GM23248 (cell line): ENCODE measurements at regions not wholly inside any gene's neighbourhood (a gene's known extent, or its start where the extent isn't known, plus 50 kb on each side); places are given as distances from the start of the nearest gene placed in this dataset.
"Not testable (repeated sequence)": the region's sequence is repeated elsewhere in the genome, so short reads cannot be mapped to it uniquely, and the experiment has no call there.

Source experiments
- DNase-seq: peaks from one replicate; pipeline ENCODE4 v3.0.0-alpha.2; 2015
- H2AFZ ChIP-seq: fragments of 200-600 bp; sonication (generic); 2 replicates; pipeline ENCODE4 v1.6.1; 2016; ENCODE audit warnings: antibody characterized with exemption
- H3F3A ChIP-seq: fragments of 200-600 bp; sonication (generic); 2 replicates; pipeline ENCODE4 v1.6.1; 2016; ENCODE audit warnings: mild to moderate bottlenecking, antibody characterized with exemption, mixed run types; ENCODE audit not compliant: insufficient read depth
- H3K27ac ChIP-seq: fragments of 200-600 bp; sonication (generic); 2 replicates; pipeline ENCODE4 v1.5.1; 2016; ENCODE audit warnings: mild to moderate bottlenecking
- H3K27me3 ChIP-seq: fragments of 200-600 bp; sonication (generic); replicated peaks from 2 replicates; pipeline ENCODE4 v1.6.1; 2016; ENCODE audit warnings: mild to moderate bottlenecking; ENCODE audit not compliant: insufficient read depth
- H3K36me3 ChIP-seq: fragments of 200-600 bp; sonication (generic); 2 replicates; pipeline ENCODE4 v1.6.1; 2016; ENCODE audit warnings: low read depth, mild to moderate bottlenecking
- H3K4me1 ChIP-seq: fragments of 200-600 bp; sonication (generic); 2 replicates; pipeline ENCODE4 v1.6.1; 2016; ENCODE audit warnings: mild to moderate bottlenecking; ENCODE audit not compliant: insufficient read depth
- H3K4me2 ChIP-seq: fragments of 200-600 bp; sonication (generic); one replicate; pipeline ENCODE4 v1.6.1; 2016; ENCODE audit warnings: mild to moderate bottlenecking; ENCODE audit not compliant: unreplicated experiment
- H3K4me3 ChIP-seq: fragments of 200-600 bp; sonication (generic); 2 replicates; pipeline ENCODE4 v1.5.1; 2016; ENCODE audit warnings: mild to moderate bottlenecking
- H3K79me2 ChIP-seq: fragments of 200-600 bp; sonication (generic); 2 replicates; pipeline ENCODE4 v1.6.1; 2016; ENCODE audit warnings: mild to moderate bottlenecking; ENCODE audit not compliant: insufficient read depth
- H3K9ac ChIP-seq: fragments of 200-600 bp; sonication (generic); 2 replicates; pipeline ENCODE4 v1.6.1; 2016; ENCODE audit warnings: mild to moderate bottlenecking
- H3K9me2 ChIP-seq: fragments of 200-600 bp; sonication (generic); 2 replicates; pipeline ENCODE4 v1.6.1; 2016; ENCODE audit warnings: mixed run types, mild to moderate bottlenecking, moderate library complexity; ENCODE audit not compliant: insufficient read depth
- H3K9me3 ChIP-seq: fragments of 200-600 bp; sonication (generic); one replicate; pipeline ENCODE4 v1.6.1; 2017; ENCODE audit warnings: low read depth
- H4K20me1 ChIP-seq: fragments of 200-600 bp; sonication (generic); 2 replicates; pipeline ENCODE4 v1.6.0; 2016; ENCODE audit not compliant: insufficient read depth
- EZH2 ChIP-seq: fragments of 200-600 bp; sonication (generic); IDR thresholded peaks from 2 replicates; pipeline ENCODE4 v1.6.1; 2018; ENCODE audit warnings: antibody characterized with exemption, mild to moderate bottlenecking; ENCODE audit not compliant: insufficient read depth, poor library complexity, severe bottlenecking
- EZH2phosphoT487 ChIP-seq: fragments of 200-600 bp; sonication (generic); IDR thresholded peaks from 2 replicates; pipeline ENCODE4 v1.6.1; 2018; ENCODE audit warnings: antibody characterized with exemption, moderate library complexity, mild to moderate bottlenecking, low read depth; ENCODE audit not compliant: insufficient read depth
- WGBS, 2 experiments: methylation state at CpG; one replicate each; pipeline ENCODE4 v1.1.6; 2015 to 2017; ENCODE audit warnings: low lambda C conversion rate in 2 of 2, low coverage in 1 of 2; ENCODE audit errors: missing lambda C conversion rate in 2 of 2; 5-methylcytosine and 5-hydroxymethylcytosine counted together
- in situ Hi-C: fragments of 300-500 bp; cut with MboI; formaldehyde crosslinking; loops from 2 replicates; pipeline ENCODE4 v1.15.0; 2020

- in situ Hi-C loops, result no loop called here
- Histone ChIP-seq H3K9me2 (no peaks in the 10 kb centered on the region), H4K20me1 (no peaks in the 10 kb centered on the region), H3K27ac (no peak overlapping the region), H2AFZ (no peak overlapping the region), H3K9me3 (peaks cover under 1% of the 10 kb centered on the region), H3F3A (no peaks in the 10 kb centered on the region), H3K36me3 (no peaks in the 10 kb centered on the region), H3K4me3 (no peak overlapping the region), H3K4me1 (no peaks in the 10 kb centered on the region), H3K9ac (no peak overlapping the region), H3K4me2 (no peak overlapping the region), H3K79me2 (no peaks in the 10 kb centered on the region), H3K27me3 (no peaks in the 10 kb centered on the region; the same call in 1 of the 2 replicates)
- TF ChIP-seq EZH2phosphoT487 (no peak), EZH2 (no peak)
- DNase-seq, result no peak
- 82 to 84% methylated on average over 6 of the region's 6 CpGs for WGBS, 2 experiments
Observed at GRCh38 chr10:118926441-118926840, 103.1 kb upstream of the NANOS1 start.

- WGBS, 2 experiments, result 89% methylated on average over 1 of the region's 1 CpG
- Histone ChIP-seq H3K36me3 (no peaks in the 10 kb centered on the region), H3F3A (no peaks in the 10 kb centered on the region), H3K27me3 (no peaks in the 10 kb centered on the region; the same call in 1 of the 2 replicates), H4K20me1 (no peaks in the 10 kb centered on the region), H3K4me3 (no peak overlapping the region), H3K4me1 (no peaks in the 10 kb centered on the region), H3K4me2 (no peak overlapping the region), H3K27ac (no peak overlapping the region), H3K9me3 (peaks cover 3% of the 10 kb centered on the region), H3K9me2 (no peaks in the 10 kb centered on the region), H3K9ac (no peak overlapping the region), H2AFZ (no peak overlapping the region), H3K79me2 (no peaks in the 10 kb centered on the region)
- in situ Hi-C loops, result no loop called here
- no peak for TF ChIP-seq EZH2phosphoT487
- no peak for TF ChIP-seq EZH2
- no peak for DNase-seq
Observed at GRCh38 chr10:118926903-118927302, 102.6 kb upstream of the NANOS1 start.

GRCh38 chr10:118927321-118927720, 102.2 kb upstream of the NANOS1 start:
- in situ Hi-C loops, result no loop called here
- peak; percentile 25 for DNase-seq
- Histone ChIP-seq H3K79me2 (no peaks in the 10 kb centered on the region), H4K20me1 (no peaks in the 10 kb centered on the region), H2AFZ (no peak overlapping the region), H3K27ac (no peak overlapping the region), H3K9me2 (no peaks in the 10 kb centered on the region), H3K4me3 (no peak overlapping the region), H3K27me3 (no peaks in the 10 kb centered on the region), H3K9ac (no peak overlapping the region), H3K36me3 (no peaks in the 10 kb centered on the region), H3K9me3 (peaks cover 3% of the 10 kb centered on the region), H3F3A (no peaks in the 10 kb centered on the region), H3K4me2 (no peak overlapping the region), H3K4me1 (no peaks in the 10 kb centered on the region)
- TF ChIP-seq EZH2phosphoT487, result no peak
- TF ChIP-seq EZH2, result no peak
- 21 to 28% methylated on average over 3 of the region's 3 CpGs for WGBS, 2 experiments

- Histone ChIP-seq H3K36me3 (no peaks in the 10 kb centered on the region), H3F3A (no peaks in the 10 kb centered on the region), H3K4me1 (no peaks in the 10 kb centered on the region), H3K27me3 (no peaks in the 10 kb centered on the region), H3K4me3 (no peak overlapping the region), H4K20me1 (no peaks in the 10 kb centered on the region), H3K4me2 (no peak overlapping the region), H3K9me2 (no peaks in the 10 kb centered on the region), H3K9me3 (peaks cover 3% of the 10 kb centered on the region), H3K79me2 (no peaks in the 10 kb centered on the region), H2AFZ (no peak overlapping the region), H3K27ac (no peak overlapping the region), H3K9ac (no peak overlapping the region)
- in situ Hi-C loops, result no loop called here
- WGBS, 2 experiments, result 29 to 51% methylated on average over 1 of the region's 1 CpG
- no peak for TF ChIP-seq EZH2
- TF ChIP-seq EZH2phosphoT487, result no peak
- DNase-seq, result no peak
Observed at GRCh38 chr10:118930614-118931013, 98.9 kb upstream of the NANOS1 start.

GRCh38 chr10:118931436-118931835, 98.1 kb upstream of the NANOS1 start:
- Histone ChIP-seq H3K36me3 (no peaks in the 10 kb centered on the region), H3K9ac (no peak overlapping the region), H3K9me2 (no peaks in the 10 kb centered on the region), H3K4me3 (no peak overlapping the region), H3K27ac (no peak overlapping the region), H3K4me2 (no peak overlapping the region), H3K4me1 (no peaks in the 10 kb centered on the region), H2AFZ (no peak overlapping the region), H3K79me2 (no peaks in the 10 kb centered on the region), H3F3A (no peaks in the 10 kb centered on the region), H4K20me1 (no peaks in the 10 kb centered on the region), H3K27me3 (no peaks in the 10 kb centered on the region), H3K9me3 (peaks cover 3% of the 10 kb centered on the region)
- WGBS, 2 experiments, result 44 to 54% methylated on average over 1 of the region's 1 CpG
- DNase-seq, result no peak
- TF ChIP-seq EZH2phosphoT487 (no peak), EZH2 (no peak)
- in situ Hi-C loops, result no loop called here

GRCh38 chr10:118932154-118932553, 97.4 kb upstream of the NANOS1 start:
- H3K4me3 ChIP-seq, H3K9me2 ChIP-seq, H4K20me1 ChIP-seq, H3K36me3 ChIP-seq, DNase-seq, H3F3A ChIP-seq, H3K9me3 ChIP-seq, H3K9ac ChIP-seq, H3K79me2 ChIP-seq, H3K27me3 ChIP-seq, in situ Hi-C loops, H3K27ac ChIP-seq, H3K4me2 ChIP-seq, H2AFZ ChIP-seq, H3K4me1 ChIP-seq: not testable (repeated sequence)
- WGBS, 2 experiments, result 81 to 85% methylated on average over 1 of the region's 1 CpG
